HG03108 (cell line): ENCODE measurements at regions not wholly inside any gene's neighbourhood (a gene's known extent, or its start where the extent isn't known, plus 50 kb on each side); places are given as distances from the start of the nearest gene placed in this dataset.

Experiments
- ATAC-seq: cut with Tn5 transposase; IDR thresholded peaks from one replicate; pipeline ENCODE4 v1.9.1; 2021; ENCODE audit warnings: moderate library complexity; ENCODE audit not compliant: unreplicated experiment

DNA sequence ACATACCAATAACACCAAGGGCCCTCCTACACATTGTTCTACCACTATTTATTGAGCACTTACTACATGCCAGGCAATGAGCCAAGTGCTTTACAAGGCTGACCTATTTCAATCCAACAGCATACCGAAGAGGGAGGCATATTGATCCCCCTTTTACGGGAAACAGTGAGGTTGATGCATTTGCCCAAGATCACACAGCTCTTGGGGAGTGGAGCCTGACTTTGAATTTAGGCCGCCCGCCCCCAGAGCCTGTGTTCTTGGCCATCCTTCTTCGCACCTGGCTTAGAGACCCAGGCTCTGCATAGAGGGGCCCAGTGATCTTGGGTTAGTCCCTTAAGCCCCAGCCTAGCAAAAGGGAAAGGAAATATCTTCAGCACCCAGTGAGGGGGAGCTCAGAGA, 158.1 kb upstream of the IER5L start:
- no peak for ATAC-seq

- ATAC-seq: no peak
Measured at GRCh38 chr9:129335464-129336129, 157.5 kb upstream of the IER5L start.

GRCh38 chr9:129334105-129334935, 156.3 kb upstream of the IER5L start:
- ATAC-seq: no peak

GRCh38 chr9:129333617-129334104, 155.6 kb upstream of the IER5L start:
- ATAC-seq: no peak

GRCh38 chr9:129332581-129332980, 154.5 kb upstream of the IER5L start:
- no peak for ATAC-seq

DNA sequence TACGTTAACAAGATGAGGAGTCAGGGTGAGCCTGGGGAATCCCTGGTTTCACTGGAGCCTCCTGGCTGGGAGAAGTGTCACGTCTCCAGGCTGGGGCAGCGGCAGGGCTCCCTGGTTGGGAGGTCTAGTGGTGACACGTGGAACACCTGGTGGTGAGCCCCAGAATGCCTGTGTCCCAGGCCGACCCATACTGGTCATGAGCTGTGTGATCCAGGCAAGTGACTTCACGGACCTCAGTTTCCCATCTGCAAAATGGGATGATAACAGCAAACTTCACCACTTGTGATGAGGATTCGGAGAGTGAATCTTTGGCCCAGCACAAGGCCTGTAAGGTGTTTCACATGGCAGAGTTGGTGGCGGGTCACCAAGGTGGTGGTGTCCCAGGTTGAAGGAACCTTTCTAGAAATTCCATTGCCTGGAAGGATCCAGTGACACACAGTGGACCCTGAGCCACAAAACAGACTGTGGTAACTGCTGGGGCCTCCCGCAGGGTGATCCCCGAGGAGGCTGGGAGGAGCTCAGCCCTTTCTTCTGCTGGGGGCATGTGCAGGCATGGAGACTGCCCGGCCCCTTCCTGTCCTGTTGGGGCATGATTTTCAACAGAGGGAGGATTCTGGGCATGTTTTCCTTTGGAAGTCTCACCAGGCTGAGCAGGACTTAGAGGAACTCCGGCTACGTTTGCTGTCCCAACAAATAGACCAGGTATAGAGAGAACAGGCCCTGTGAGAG, 153.9 kb upstream of the IER5L start:
- no peak for ATAC-seq

DNA sequence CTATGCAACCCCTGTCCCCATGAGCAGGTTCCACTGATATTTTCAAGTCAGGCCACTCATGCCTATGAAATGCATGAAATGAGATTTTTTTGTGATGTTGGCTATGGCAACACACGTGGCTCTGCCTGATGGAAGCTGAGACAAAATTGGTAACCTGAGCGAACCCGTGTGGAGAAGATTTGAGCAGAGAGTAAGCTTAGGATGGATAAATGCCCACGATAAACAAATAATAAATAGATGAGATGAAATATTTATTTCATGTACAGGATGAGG, 153.4 kb upstream of the IER5L start:
- no peak for ATAC-seq

GRCh38 chr9:129330711-129331492, 152.8 kb upstream of the IER5L start:
- ATAC-seq: no peak

GRCh38 chr9:129328355-129329042, 150.4 kb upstream of the IER5L start:
- ATAC-seq: no peak

DNA sequence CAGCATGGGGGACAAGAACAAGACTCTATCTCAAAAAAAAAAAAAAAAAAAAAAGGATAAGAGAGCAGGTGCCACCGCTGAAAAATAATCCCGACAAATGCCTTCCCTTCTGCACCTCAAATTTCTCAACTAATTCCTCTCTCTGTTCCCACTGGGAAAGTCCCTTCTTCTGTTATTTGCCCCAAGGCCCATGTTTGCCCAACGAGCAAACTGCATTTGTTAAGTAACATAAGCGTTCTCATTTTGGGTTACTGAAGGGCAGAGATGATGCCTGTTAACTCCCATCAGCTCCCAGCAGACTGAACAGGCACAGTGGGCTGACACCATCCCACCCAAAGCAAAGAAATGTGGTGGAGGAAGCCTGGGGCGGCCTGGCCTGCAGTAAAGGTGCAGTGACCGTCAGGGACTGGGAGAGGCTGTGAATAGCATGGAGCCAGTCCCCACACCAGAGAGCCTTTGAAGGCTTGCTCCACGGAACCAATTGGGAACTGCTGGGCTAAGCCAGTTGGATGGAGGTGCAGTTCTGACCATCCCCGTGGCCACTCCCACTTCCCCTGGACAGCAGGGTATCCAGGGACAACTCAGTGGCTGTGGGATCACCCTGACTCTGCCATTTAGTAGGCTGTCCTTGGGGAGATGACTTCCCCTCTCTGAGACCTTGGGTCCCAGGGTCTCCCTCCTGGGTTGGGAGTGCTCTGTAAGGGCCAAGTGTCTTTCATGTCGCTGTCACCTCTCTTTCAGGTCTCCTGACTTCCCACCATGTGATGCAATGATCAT, 149.7 kb upstream of the IER5L start:
- no peak for ATAC-seq

- ATAC-seq: no peak
Measured at GRCh38 chr9:129326061-129327005, 148.3 kb upstream of the IER5L start.

DNA sequence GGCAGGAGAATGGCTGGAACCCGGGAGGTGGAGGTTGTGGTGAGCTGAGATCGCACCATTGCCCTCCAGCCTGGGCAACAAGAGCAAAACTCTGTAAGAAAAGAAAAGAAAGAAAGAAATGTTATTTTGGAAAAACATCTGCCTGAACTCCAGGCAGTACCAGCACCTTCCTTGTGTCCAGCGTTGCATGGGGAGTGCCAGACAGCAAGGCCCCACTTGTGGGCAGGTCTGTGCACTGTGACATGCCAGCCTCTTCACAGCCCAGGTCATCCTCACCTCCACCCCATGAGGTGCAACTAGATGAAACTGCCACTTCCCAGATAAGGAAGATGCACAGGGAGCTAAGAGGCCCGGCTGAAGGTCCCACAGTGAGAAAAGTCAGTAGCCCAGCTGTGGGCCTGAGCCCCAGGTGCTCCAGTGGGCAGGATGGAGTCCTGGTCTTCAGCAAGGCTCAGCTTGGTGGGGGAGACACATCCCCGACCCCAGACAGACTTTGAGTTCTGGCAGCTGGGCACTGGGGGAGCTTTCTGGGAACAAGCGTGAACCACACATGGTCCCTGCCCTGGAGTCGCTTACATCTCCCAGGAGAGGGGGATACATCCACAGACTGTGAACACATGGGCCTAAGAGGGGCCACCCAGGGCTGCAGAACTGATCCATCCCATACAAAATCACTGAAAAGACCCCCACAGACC, 146.9 kb upstream of the IER5L start:
- no peak for ATAC-seq

- no peak for ATAC-seq
Measured at GRCh38 chr9:129323999-129324553, 146.0 kb upstream of the IER5L start.

DNA sequence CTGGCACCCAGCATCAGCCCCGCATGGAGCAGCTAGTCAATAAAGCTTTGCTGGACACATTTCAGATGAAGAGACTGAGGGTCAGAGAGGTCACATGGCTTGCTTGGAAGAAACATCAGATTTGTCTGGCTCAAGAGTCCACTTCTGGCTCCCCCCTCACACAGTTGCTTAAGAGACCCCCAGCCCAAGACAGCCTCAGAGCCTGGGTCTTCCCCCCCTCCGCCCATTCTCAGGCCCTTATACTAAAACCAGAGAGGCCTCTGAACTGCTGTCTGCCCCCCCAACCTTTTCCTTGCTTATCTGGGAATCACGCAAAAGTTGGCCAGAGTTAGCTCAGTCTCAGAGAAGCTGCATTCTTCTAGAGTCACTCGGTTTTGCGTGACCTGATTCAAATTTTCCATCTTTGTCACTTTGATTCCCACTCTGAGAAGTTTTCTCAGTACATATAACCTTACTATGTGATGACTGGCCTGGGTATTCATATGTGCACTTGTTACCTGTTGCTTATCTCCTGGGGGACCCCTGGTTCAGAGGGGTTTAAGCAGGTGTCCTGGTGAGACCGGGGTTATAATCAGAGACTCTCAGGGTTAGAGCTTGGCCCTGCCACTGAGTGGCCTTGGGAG, 145.4 kb upstream of the IER5L start:
- no peak for ATAC-seq

DNA sequence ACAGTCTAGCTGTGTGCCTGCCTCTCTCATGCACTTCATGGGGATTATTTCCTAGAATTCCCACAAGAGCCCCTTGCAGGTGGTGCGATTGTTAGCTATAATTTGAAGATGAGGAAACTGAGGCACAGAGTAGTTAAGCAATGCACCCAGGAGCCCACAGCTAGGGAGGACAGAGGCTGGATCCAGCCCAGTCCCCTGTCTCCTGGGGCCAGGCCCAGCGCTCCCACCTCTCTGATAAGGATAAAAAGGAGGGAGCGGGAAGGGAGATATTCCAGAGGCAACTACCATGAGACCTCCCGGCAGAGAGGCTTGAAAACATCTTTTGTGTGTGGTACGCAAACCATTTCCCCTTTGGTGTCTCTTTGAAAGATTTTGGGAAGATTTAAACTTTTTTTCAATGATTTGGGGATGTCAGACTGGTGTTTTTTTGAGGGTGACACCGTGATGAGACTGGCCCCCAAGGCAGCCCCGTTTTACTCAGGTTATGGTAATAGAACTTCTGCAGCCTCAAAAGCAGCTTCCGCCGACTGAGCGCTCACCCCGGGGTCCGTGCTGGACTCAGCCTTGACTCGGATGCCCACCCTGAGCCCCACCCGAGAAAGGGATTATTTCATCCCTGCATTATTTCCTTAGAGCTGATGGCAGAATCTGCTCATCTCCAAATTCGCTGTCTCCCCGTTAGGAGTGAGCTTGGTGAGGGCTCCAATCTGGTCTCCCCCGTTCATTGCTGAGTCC, 144.7 kb upstream of the IER5L start:
- no peak for ATAC-seq

- no peak for ATAC-seq
Measured at GRCh38 chr9:129322022-129322621, 144.1 kb upstream of the IER5L start.
